Prostate gland (tissue), 2 donors: ENCODE measurements at regions not wholly inside any gene's neighbourhood (a gene's known extent, or its start where the extent isn't known, plus 50 kb on each side); places are given as distances from the start of the nearest gene placed in this dataset.

ENCODE experiments used
- CTCF ChIP-seq, 4 experiments: fragments of 200-600 bp in 2 of 4; fragments of 450-650 bp in 2 of 4; sonication (generic) in 2 of 4; IDR thresholded peaks; 1 replicate in 3 of 4; 2 replicates in 1 of 4; pipeline ENCODE4 v1.5.1; 2016 to 2019; ENCODE audit warnings: antibody characterized with exemption in 4 of 4, mild to moderate bottlenecking in 2 of 4, moderate library complexity in 2 of 4
- POLR2A ChIP-seq: fragments of 450-650 bp; IDR thresholded peaks from one replicate; pipeline ENCODE4 v1.6.1; 2016; ENCODE audit warnings: antibody characterized with exemption, mild to moderate bottlenecking

GRCh38 chr7:17488829-17489228, 190.4 kb downstream of the AHR start:
- TF ChIP-seq CTCF (IDR thresholded peaks at IDR 0.05) (no peak), POLR2A (no peak)
